Breast epithelium (tissue), 4 donors: ENCODE measurements at regions not wholly inside any gene's neighbourhood (a gene's known extent, or its start where the extent isn't known, plus 50 kb on each side); places are given as distances from the start of the nearest gene placed in this dataset.

Experiments
- DNase-seq, 2 donors: peaks; one replicate each; pipeline ENCODE4 v3.0.0-alpha.2; 2019; ENCODE audit warnings: low spot score in 2 of 2
- H3K27ac ChIP-seq, 2 donors: fragments of 200-600 bp; sonication (generic) in 1 of 2; one replicate each; pipeline ENCODE4 v1.5.1; 2016 to 2019; ENCODE audit warnings: mild to moderate bottlenecking in 1 of 2
- H3K27me3 ChIP-seq, 2 donors: fragments of 200-600 bp; sonication (generic) in 1 of 2; one replicate each; pipeline versions ENCODE4 v1.5.1 to v1.6.0; 2017 to 2019; ENCODE audit warnings: control low read depth in 1 of 2, mild to moderate bottlenecking in 1 of 2
- H3K36me3 ChIP-seq: fragments of 200-600 bp; one replicate; pipeline ENCODE4 v1.5.1; 2019
- H3K4me1 ChIP-seq, 2 donors: fragments of 200-600 bp; sonication (generic); one replicate each; pipeline ENCODE4 v1.5.1; 2016 to 2019; ENCODE audit warnings: control low read depth in 1 of 2
- H3K4me3 ChIP-seq, 3 donors: fragments of 200-600 bp; sonication (generic); 1 replicate in 2 of 3; 2 replicates in 1 of 3; pipeline ENCODE4 v1.5.1; 2016 to 2019; ENCODE audit warnings: mild to moderate bottlenecking in 3 of 3, moderate library complexity in 2 of 3
- H3K9me3 ChIP-seq, 2 donors: fragments of 200-600 bp; sonication (generic) in 1 of 2; one replicate each; pipeline ENCODE4 v1.5.1; 2016 to 2019; ENCODE audit warnings: control low read depth in 1 of 2
- CTCF ChIP-seq, 3 donors: fragments of 450-650 bp; IDR thresholded peaks; one replicate each; pipeline ENCODE4 v1.5.1; 2016 to 2017; ENCODE audit warnings: antibody characterized with exemption in 3 of 3, mild to moderate bottlenecking in 3 of 3, moderate library complexity in 3 of 3
- POLR2A ChIP-seq: fragments of 450-650 bp; IDR thresholded peaks from one replicate; pipeline ENCODE4 v1.6.1; 2016; ENCODE audit warnings: antibody characterized with exemption, mild to moderate bottlenecking, moderate library complexity
- POLR2AphosphoS5 ChIP-seq, 3 donors: sonication (generic); formaldehyde crosslinking; IDR thresholded peaks; one replicate each; pipeline ENCODE4 v1.6.1; 2017; ENCODE audit warnings: antibody characterized with exemption in 3 of 3
- intact Hi-C: fragments of 100-400 bp; cut with DNase I; formaldehyde crosslinking; loops from one replicate; pipeline ENCODE4 v1.15.1; 2023; ENCODE audit warnings: low total_unique reads

GRCh38 chr5:125257057-125257972 lies 510.9 kb upstream of the ZNF608 start:
- Histone ChIP-seq H3K4me3 (no peak overlapping the region), H3K9me3 (peaks cover 6 to 12% of the 10 kb centered on the region in 2 donors), H3K36me3 (no peaks in the 10 kb centered on the region), H3K4me1 (no peaks in the 10 kb centered on the region), H3K27ac (no peak overlapping the region), H3K27me3 (no peaks in the 10 kb centered on the region)
- intact Hi-C loops, result no loop called here
- TF ChIP-seq CTCF (IDR thresholded peaks at IDR 0.05) (no peak), POLR2AphosphoS5 (IDR thresholded peaks at IDR 0.05) (no peak), POLR2A (no peak)
- DNase-seq, result no peak

- DNase-seq, result no peak
- TF ChIP-seq CTCF (IDR thresholded peaks at IDR 0.05) (no peak), POLR2AphosphoS5 (IDR thresholded peaks at IDR 0.05) (no peak), POLR2A (no peak)
- H3K4me1 ChIP-seq, result no peaks in the 10 kb centered on the region
- no peaks in the 10 kb centered on the region for H3K36me3 ChIP-seq
- H3K27ac ChIP-seq, result no peak overlapping the region
- H3K9me3 ChIP-seq, result peaks cover 6 to 12% of the 10 kb centered on the region in 2 donors
- H3K4me3 ChIP-seq, result no peak overlapping the region
- intact Hi-C loops, result no loop called here
- no peaks in the 10 kb centered on the region for H3K27me3 ChIP-seq
These were observed 511.6 kb upstream of the ZNF608 start for GRCh38 chr5:125257997-125258396.

GRCh38 chr5:125258615-125259014 lies 512.2 kb upstream of the ZNF608 start:
- no peak for DNase-seq

GRCh38 chr5:125261505-125262250 lies 515.2 kb upstream of the ZNF608 start:
- Histone ChIP-seq H3K4me3 (no peak overlapping the region), H3K9me3 (no peaks in the 10 kb centered on the region), H3K27ac (no peak overlapping the region), H3K27me3 (no peaks in the 10 kb centered on the region), H3K36me3 (no peaks in the 10 kb centered on the region), H3K4me1 (no peaks in the 10 kb centered on the region)
- intact Hi-C loops, result no loop called here
- no peak for TF ChIP-seq POLR2A
- TF ChIP-seq POLR2AphosphoS5 (IDR thresholded peaks at IDR 0.05), result no peak
- TF ChIP-seq CTCF (IDR thresholded peaks at IDR 0.05), result no peak
- no peak for DNase-seq

More at GRCh38 chr5:125258615-125259014, 512.2 kb upstream of the ZNF608 start:
- H3K9me3 ChIP-seq, result peaks cover 2 to 10% of the 10 kb centered on the region in 2 donors
- H3K4me1 ChIP-seq, result no peaks in the 10 kb centered on the region
- no peaks in the 10 kb centered on the region for H3K27me3 ChIP-seq
- H3K36me3 ChIP-seq, result no peaks in the 10 kb centered on the region
- no peak overlapping the region for H3K4me3 ChIP-seq
- no peak overlapping the region for H3K27ac ChIP-seq
- intact Hi-C loops, result no loop called here
- TF ChIP-seq POLR2A, result no peak
- TF ChIP-seq CTCF (IDR thresholded peaks at IDR 0.05), result no peak
- no peak for TF ChIP-seq POLR2AphosphoS5 (IDR thresholded peaks at IDR 0.05)

GRCh38 chr5:125262782-125263181 lies 516.3 kb upstream of the ZNF608 start:
- Histone ChIP-seq H3K4me1 (no peaks in the 10 kb centered on the region), H3K9me3 (no peaks in the 10 kb centered on the region), H3K36me3 (no peaks in the 10 kb centered on the region), H3K27me3 (no peaks in the 10 kb centered on the region), H3K27ac (no peak overlapping the region), H3K4me3 (no peak overlapping the region)
- DNase-seq, result no peak
- intact Hi-C loops, result no loop called here
- TF ChIP-seq POLR2AphosphoS5 (IDR thresholded peaks at IDR 0.05) (no peak), CTCF (IDR thresholded peaks at IDR 0.05) (no peak), POLR2A (no peak)
